Mammary epithelial cell (primary cell): ENCODE measurements at regions not wholly inside any gene's neighbourhood (a gene's known extent, or its start where the extent isn't known, plus 50 kb on each side); places are given as distances from the start of the nearest gene placed in this dataset.

ENCODE experiments used
- CTCF ChIP-seq, 2 donors: IDR thresholded peaks in 1 of 2; conservative IDR thresholded peaks in 1 of 2; 2 replicates each; pipeline ENCODE4 v1.5.1; 2011 to 2012; ENCODE audit warnings: inconsistent platforms in 2 of 2, low read length in 2 of 2, mild to moderate bottlenecking in 2 of 2, control low read depth in 1 of 2, low read depth in 1 of 2; ENCODE audit not compliant: insufficient read depth in 1 of 2; ENCODE audit errors: extremely low read depth in 1 of 2
- EZH2 ChIP-seq: IDR thresholded peaks from 2 replicates; pipeline ENCODE4 v1.6.1; 2012; ENCODE audit warnings: low read length, inconsistent platforms, borderline replicate concordance

GRCh38 chr18:56458770-56459712 is 179.4 kb downstream of the TXNL1 start:
- TF ChIP-seq CTCF (conservative IDR thresholded peaks at IDR 0.05 in 1 of 2, IDR thresholded peaks at IDR 0.05 in 1 of 2; ENCODE audit: extremely low read depth in 1 of 2, insufficient read depth in 1 of 2, low read depth in 1 of 2, low read length in 2 of 2), result no peak
- TF ChIP-seq EZH2, result no peak
